ENCODE measurements at regions not wholly inside any gene's neighbourhood (a gene's known extent, or its start where the extent isn't known, plus 50 kb on each side); places are given as distances from the start of the nearest gene placed in this dataset.

- H3K27me3 ChIP-seq: no peaks in the 10 kb centered on the region
- intact Hi-C loops (cut with DNase I): no loop called here
- H3K4me3 ChIP-seq: no peak overlapping the region
- no peaks in the 10 kb centered on the region for H3K9me3 ChIP-seq
- no peak overlapping the region for H3K27ac ChIP-seq
- H3K4me1 ChIP-seq: no peaks in the 10 kb centered on the region
- H3K36me3 ChIP-seq: no peaks in the 10 kb centered on the region
- DNase-seq (ENCODE audit: low spot score in 2 of 2): no peak
- TF ChIP-seq, protein P1, sequence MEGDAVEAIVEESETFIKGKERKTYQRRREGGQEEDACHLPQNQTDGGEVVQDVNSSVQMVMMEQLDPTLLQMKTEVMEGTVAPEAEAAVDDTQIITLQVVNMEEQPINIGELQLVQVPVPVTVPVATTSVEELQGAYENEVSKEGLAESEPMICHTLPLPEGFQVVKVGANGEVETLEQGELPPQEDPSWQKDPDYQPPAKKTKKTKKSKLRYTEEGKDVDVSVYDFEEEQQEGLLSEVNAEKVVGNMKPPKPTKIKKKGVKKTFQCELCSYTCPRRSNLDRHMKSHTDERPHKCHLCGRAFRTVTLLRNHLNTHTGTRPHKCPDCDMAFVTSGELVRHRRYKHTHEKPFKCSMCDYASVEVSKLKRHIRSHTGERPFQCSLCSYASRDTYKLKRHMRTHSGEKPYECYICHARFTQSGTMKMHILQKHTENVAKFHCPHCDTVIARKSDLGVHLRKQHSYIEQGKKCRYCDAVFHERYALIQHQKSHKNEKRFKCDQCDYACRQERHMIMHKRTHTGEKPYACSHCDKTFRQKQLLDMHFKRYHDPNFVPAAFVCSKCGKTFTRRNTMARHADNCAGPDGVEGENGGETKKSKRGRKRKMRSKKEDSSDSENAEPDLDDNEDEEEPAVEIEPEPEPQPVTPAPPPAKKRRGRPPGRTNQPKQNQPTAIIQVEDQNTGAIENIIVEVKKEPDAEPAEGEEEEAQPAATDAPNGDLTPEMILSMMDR (IDR thresholded peaks at IDR 0.05): no peak
Observed at GRCh38 chr6:66051812-66052211, 344.8 kb upstream of the EYS start.

DNA sequence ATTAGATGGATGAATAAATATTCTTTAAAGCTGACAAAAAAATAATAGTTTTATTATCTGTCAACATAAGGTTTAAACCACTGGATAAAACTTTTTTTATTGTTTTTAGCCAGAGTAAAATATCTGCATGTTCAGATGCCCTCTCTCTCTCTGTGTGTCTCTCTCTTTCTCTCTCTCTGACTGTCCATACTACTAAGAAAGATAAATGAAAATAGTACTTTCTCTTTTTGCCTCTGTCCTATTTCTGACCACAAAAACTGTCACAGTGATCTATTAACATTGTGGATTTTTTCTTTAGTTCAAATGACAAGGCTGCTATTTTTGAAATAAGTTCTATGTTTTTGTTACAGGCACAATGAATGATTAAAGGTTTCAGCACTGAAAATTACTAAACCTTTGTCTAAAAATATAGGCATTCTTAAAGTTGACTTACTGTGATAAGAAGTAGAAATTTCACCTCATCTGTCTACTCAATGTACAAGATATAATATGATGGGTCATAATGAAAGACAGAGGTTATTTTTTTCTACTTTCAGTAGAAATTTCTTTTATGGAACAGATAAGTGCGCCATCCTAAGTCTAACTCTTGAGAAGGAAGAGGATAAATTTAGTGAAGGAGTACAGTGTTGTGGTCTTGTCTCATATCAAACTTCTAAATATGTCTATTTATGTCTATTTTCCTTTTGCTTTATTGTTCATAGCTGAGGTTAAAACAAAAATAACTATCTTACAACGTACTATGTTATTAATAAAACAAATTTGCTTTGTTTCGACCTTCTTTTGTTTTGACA, 341.9 kb upstream of the EYS start:
- no peaks in the 10 kb centered on the region for H3K4me1 ChIP-seq
- no peaks in the 10 kb centered on the region for H3K36me3 ChIP-seq
- DNase-seq (ENCODE audit: low spot score in 2 of 2): no peak
- H3K27me3 ChIP-seq: no peaks in the 10 kb centered on the region
- H3K9me3 ChIP-seq: no peaks in the 10 kb centered on the region
- H3K27ac ChIP-seq: no peak overlapping the region
- no peak overlapping the region for H3K4me3 ChIP-seq
- intact Hi-C loops (cut with DNase I): no loop called here
- TF ChIP-seq, protein P1 (IDR thresholded peaks at IDR 0.05): no peak

- Histone ChIP-seq H3K4me1 (no peaks in the 10 kb centered on the region), H3K9me3 (no peaks in the 10 kb centered on the region), H3K4me3 (no peak overlapping the region), H3K36me3 (no peaks in the 10 kb centered on the region), H3K27me3 (no peaks in the 10 kb centered on the region), H3K27ac (no peak overlapping the region)
- DNase-seq (ENCODE audit: low spot score in 2 of 2): no peak
- intact Hi-C loops (cut with DNase I): no loop called here
- TF ChIP-seq, protein P1 (IDR thresholded peaks at IDR 0.05): no peak
Observed at GRCh38 chr6:66032626-66033025, 325.6 kb upstream of the EYS start.

DNA sequence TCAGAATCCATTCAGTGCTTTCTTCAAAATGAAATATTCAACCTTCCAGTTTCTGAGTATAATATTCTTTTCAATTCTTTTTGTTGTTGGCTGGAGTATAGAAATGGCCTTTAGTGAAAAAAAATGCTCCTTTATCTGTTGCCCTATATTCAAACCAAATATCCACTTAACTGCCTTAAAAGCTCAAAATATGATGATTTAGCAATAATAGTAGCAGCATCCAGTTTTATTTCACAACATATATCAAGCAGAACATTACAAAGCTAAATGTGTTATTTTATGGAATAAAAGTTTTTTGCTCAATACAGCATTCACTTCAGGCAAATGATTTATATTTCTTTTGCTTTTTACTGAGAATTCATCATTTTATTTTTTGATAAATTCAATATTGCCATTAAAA, 322.4 kb upstream of the EYS start:
- intact Hi-C loops (cut with DNase I): no loop called here
- TF ChIP-seq, protein P1 (IDR thresholded peaks at IDR 0.05): no peak
- Histone ChIP-seq H3K4me3 (no peak overlapping the region), H3K27ac (no peak overlapping the region), H3K4me1 (no peaks in the 10 kb centered on the region), H3K27me3 (no peaks in the 10 kb centered on the region), H3K9me3 (no peaks in the 10 kb centered on the region), H3K36me3 (no peaks in the 10 kb centered on the region)
- no peak for DNase-seq (ENCODE audit: low spot score in 2 of 2)

GRCh38 chr6:65999288-65999791, 292.3 kb upstream of the EYS start:
- H3K36me3 ChIP-seq: no peaks in the 10 kb centered on the region
- DNase-seq (ENCODE audit: low spot score in 2 of 2): no peak
- H3K27ac ChIP-seq: no peak overlapping the region
- intact Hi-C loops (cut with DNase I): no loop called here
- no peaks in the 10 kb centered on the region for H3K4me1 ChIP-seq
- H3K9me3 ChIP-seq: no peaks in the 10 kb centered on the region
- H3K4me3 ChIP-seq: no peak overlapping the region
- TF ChIP-seq, protein P1 (IDR thresholded peaks at IDR 0.05): no peak
- H3K27me3 ChIP-seq: no peaks in the 10 kb centered on the region

Data from ascending aorta (tissue), 2 donors.